ENCODE measurements at regions not wholly inside any gene's neighbourhood (a gene's known extent, or its start where the extent isn't known, plus 50 kb on each side); places are given as distances from the start of the nearest gene placed in this dataset.

DNA sequence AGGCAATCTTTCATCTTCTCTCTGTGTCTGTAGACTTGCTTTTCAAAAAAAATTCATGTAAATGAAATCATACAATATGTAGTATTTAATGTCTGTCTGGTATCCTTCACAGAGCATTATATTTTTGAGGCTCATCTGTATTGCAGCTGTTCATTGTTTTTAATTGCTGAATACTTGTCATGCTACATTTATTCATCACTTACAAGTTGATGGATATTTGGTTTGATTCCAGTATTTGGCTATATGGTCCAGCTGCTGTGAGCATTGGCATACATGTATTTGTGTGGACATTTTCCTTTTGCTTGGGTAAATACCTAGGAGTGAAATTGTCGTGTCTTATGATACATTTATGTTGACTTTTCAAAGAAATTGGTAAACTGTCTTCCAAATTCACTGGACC is 441.4 kb downstream of the DCDC2C start:
- Histone ChIP-seq H3K9me3 (ENCODE audit: insufficient read depth, low read depth, low read length) (no peaks in the 10 kb centered on the region), H2AFZ (ENCODE audit: low read length) (no peak overlapping the region), H3K36me3 (ENCODE audit: insufficient read depth, low read length) (no peaks in the 10 kb centered on the region), H3K4me2 (ENCODE audit: low read depth, low read length, poor library complexity, severe bottlenecking) (no peak overlapping the region), H3K9me2 (replicated peaks; ENCODE audit: low read depth, low read length) (no peaks in the 10 kb centered on the region), H3F3A (ENCODE audit: low read depth) (no peaks in the 10 kb centered on the region), H3K9ac (ENCODE audit: low read depth, low read length, poor library complexity, severe bottlenecking) (no peak overlapping the region), H3K4me1 (ENCODE audit: insufficient read depth, low read length, poor library complexity, severe bottlenecking) (no peaks in the 10 kb centered on the region), H3K27me3 (ENCODE audit: insufficient read depth, low read length, poor library complexity, severe bottlenecking) (no peaks in the 10 kb centered on the region), H3K4me3 (ENCODE audit: low read length, poor library complexity, severe bottlenecking) (no peak overlapping the region), H4K20me1 (ENCODE audit: insufficient read depth, low read length, poor library complexity, severe bottlenecking) (no peaks in the 10 kb centered on the region), H3K79me2 (ENCODE audit: insufficient read depth, low read length) (no peaks in the 10 kb centered on the region)
- TF ChIP-seq, protein P1, sequence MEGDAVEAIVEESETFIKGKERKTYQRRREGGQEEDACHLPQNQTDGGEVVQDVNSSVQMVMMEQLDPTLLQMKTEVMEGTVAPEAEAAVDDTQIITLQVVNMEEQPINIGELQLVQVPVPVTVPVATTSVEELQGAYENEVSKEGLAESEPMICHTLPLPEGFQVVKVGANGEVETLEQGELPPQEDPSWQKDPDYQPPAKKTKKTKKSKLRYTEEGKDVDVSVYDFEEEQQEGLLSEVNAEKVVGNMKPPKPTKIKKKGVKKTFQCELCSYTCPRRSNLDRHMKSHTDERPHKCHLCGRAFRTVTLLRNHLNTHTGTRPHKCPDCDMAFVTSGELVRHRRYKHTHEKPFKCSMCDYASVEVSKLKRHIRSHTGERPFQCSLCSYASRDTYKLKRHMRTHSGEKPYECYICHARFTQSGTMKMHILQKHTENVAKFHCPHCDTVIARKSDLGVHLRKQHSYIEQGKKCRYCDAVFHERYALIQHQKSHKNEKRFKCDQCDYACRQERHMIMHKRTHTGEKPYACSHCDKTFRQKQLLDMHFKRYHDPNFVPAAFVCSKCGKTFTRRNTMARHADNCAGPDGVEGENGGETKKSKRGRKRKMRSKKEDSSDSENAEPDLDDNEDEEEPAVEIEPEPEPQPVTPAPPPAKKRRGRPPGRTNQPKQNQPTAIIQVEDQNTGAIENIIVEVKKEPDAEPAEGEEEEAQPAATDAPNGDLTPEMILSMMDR (conservative IDR thresholded peaks at IDR 0.05; ENCODE audit: low read length) = no peak
- no peak for TF ChIP-seq EZH2phosphoT487 (IDR thresholded peaks at IDR 0.05; ENCODE audit: borderline replicate concordance)

DNA sequence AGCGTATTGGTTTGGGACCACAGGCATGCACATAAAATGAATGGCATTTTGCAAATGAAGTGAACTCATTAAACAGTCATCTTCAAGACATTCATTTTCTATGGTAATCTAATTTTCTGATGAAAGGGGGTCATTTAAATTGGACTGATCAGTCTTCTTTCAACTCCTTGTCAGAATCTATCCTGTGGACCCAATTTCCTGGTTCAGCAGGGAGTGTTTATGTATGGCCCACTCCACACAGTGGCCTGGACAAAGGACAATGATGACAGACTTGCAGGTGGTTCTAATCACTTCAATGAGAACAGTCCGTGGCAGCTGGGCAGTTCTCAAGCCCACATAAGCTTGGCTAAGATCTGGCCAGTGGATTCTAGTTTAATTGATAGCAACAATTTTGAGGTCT is 448.1 kb downstream of the DCDC2C start:
- no peak overlapping the region for H3K9ac ChIP-seq (ENCODE audit: low read depth, low read length, poor library complexity, severe bottlenecking)
- H3K9me3 ChIP-seq (ENCODE audit: insufficient read depth, low read depth, low read length) = peaks cover 6% of the 10 kb centered on the region; the same call in 1 of the 2 replicates
- H2AFZ ChIP-seq (ENCODE audit: low read length) = no peak overlapping the region
- H3K27me3 ChIP-seq (ENCODE audit: insufficient read depth, low read length, poor library complexity, severe bottlenecking) = no peaks in the 10 kb centered on the region
- H3K79me2 ChIP-seq (ENCODE audit: insufficient read depth, low read length) = no peaks in the 10 kb centered on the region
- no peaks in the 10 kb centered on the region for H3K9me2 ChIP-seq (replicated peaks; ENCODE audit: low read depth, low read length)
- TF ChIP-seq, protein P1 (conservative IDR thresholded peaks at IDR 0.05; ENCODE audit: low read length) = no peak
- TF ChIP-seq EZH2phosphoT487 (IDR thresholded peaks at IDR 0.05; ENCODE audit: borderline replicate concordance) = no peak
- H3K36me3 ChIP-seq (ENCODE audit: insufficient read depth, low read length) = no peaks in the 10 kb centered on the region
- no peaks in the 10 kb centered on the region for H4K20me1 ChIP-seq (ENCODE audit: insufficient read depth, low read length, poor library complexity, severe bottlenecking)
- no peaks in the 10 kb centered on the region for H3F3A ChIP-seq (ENCODE audit: low read depth)
- H3K4me1 ChIP-seq (ENCODE audit: insufficient read depth, low read length, poor library complexity, severe bottlenecking) = no peaks in the 10 kb centered on the region
- H3K4me2 ChIP-seq (ENCODE audit: low read depth, low read length, poor library complexity, severe bottlenecking) = no peak overlapping the region
- no peak overlapping the region for H3K4me3 ChIP-seq (ENCODE audit: low read length, poor library complexity, severe bottlenecking)

DNA sequence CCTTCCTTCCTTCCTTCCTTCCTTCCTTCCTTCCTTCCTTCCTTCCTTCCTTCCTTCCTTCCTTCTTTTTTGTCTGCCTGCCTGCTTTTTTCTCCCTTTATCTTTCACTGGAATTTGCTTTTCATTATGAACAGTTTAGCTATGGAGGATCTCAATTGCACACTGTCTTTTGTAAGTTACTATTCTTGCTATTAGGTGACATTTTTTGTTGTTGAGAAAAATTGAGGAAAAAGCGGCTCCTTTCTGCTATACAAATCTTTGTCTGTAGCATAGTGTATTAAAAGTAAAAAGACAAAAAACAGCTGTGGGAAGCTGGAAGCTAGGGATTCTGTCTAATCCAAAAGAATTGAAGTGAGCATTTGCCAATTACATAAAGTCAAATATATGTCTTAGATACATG is 448.7 kb downstream of the DCDC2C start:
- Histone ChIP-seq H3K79me2 (ENCODE audit: insufficient read depth, low read length) (no peaks in the 10 kb centered on the region), H2AFZ (ENCODE audit: low read length) (no peak overlapping the region), H3K9me2 (replicated peaks; ENCODE audit: low read depth, low read length) (no peaks in the 10 kb centered on the region), H3K9me3 (ENCODE audit: insufficient read depth, low read depth, low read length) (peaks cover 6% of the 10 kb centered on the region; the same call in 1 of the 2 replicates), H3K36me3 (ENCODE audit: insufficient read depth, low read length) (no peaks in the 10 kb centered on the region), H4K20me1 (ENCODE audit: insufficient read depth, low read length, poor library complexity, severe bottlenecking) (no peaks in the 10 kb centered on the region), H3K4me2 (ENCODE audit: low read depth, low read length, poor library complexity, severe bottlenecking) (no peak overlapping the region), H3K27me3 (ENCODE audit: insufficient read depth, low read length, poor library complexity, severe bottlenecking) (no peaks in the 10 kb centered on the region), H3K4me1 (ENCODE audit: insufficient read depth, low read length, poor library complexity, severe bottlenecking) (no peaks in the 10 kb centered on the region), H3F3A (ENCODE audit: low read depth) (no peaks in the 10 kb centered on the region), H3K9ac (ENCODE audit: low read depth, low read length, poor library complexity, severe bottlenecking) (no peak overlapping the region), H3K4me3 (ENCODE audit: low read length, poor library complexity, severe bottlenecking) (no peak overlapping the region)
- TF ChIP-seq EZH2phosphoT487 (IDR thresholded peaks at IDR 0.05; ENCODE audit: borderline replicate concordance) = no peak
- TF ChIP-seq, protein P1 (conservative IDR thresholded peaks at IDR 0.05; ENCODE audit: low read length) = no peak
